GM12878 (cell line): ENCODE measurements at regions not wholly inside any gene's neighbourhood (a gene's known extent, or its start where the extent isn't known, plus 50 kb on each side); places are given as distances from the start of the nearest gene placed in this dataset.
A peak's percentile ranks its signal among the peaks of the same experiment; 100 is the strongest.

Experiments
- BCL11A ChIP-seq: IDR thresholded peaks from 2 replicates; pipeline ENCODE4 v1.6.1; 2011; ENCODE audit warnings: low read depth, low read length
- BHLHE40 ChIP-seq, 2 experiments: fragments of 450-650 bp in 1 of 2; IDR thresholded peaks; 2 replicates each; pipeline ENCODE4 v1.6.1; 2011 to 2017; ENCODE audit warnings: low read depth in 2 of 2, borderline replicate concordance in 1 of 2, improper control_type of control experiment in 1 of 2, low read length in 1 of 2, mild to moderate bottlenecking in 1 of 2
- BRCA1 ChIP-seq: IDR thresholded peaks from 2 replicates; pipeline ENCODE4 v1.6.1; 2011; ENCODE audit warnings: low read depth, low read length, improper control_type of control experiment
- CBFB ChIP-seq: IDR thresholded peaks from 2 replicates; pipeline ENCODE4 v1.6.1; 2016; ENCODE audit warnings: antibody characterized with exemption, low read depth
- CREB1 ChIP-seq: IDR thresholded peaks from 2 replicates; pipeline ENCODE4 v1.6.1; 2012; ENCODE audit warnings: low read depth, mild to moderate bottlenecking, inconsistent platforms
- CREM ChIP-seq: IDR thresholded peaks from 2 replicates; pipeline ENCODE4 v1.6.1; 2014; ENCODE audit warnings: antibody characterized with exemption, low read depth
- EED ChIP-seq: sonication (generic); IDR thresholded peaks from 2 replicates; pipeline ENCODE4 v1.6.1; 2016; ENCODE audit warnings: antibody characterized with exemption, low read depth
- ESRRA ChIP-seq: IDR thresholded peaks from 2 replicates; pipeline ENCODE4 v1.6.1; 2012; ENCODE audit warnings: mild to moderate bottlenecking, low read length, improper control_type of control experiment
- HDAC6 ChIP-seq: fragments of 200-600 bp; sonication (generic); IDR thresholded peaks from one replicate; pipeline ENCODE4 v1.8.0; 2017; ENCODE audit warnings: antibody characterized with exemption; ENCODE audit not compliant: unreplicated experiment
- MYC ChIP-seq: IDR thresholded peaks from 2 replicates; pipeline ENCODE4 v1.6.1; 2011; ENCODE audit warnings: mild to moderate bottlenecking, low read length, moderate library complexity, inconsistent platforms; ENCODE audit not compliant: insufficient read depth, insufficient replicate concordance, insufficient read length, severe bottlenecking
- NFYA ChIP-seq: IDR thresholded peaks from 2 replicates; pipeline ENCODE4 v1.6.1; 2011; ENCODE audit warnings: low read depth, mild to moderate bottlenecking, low read length, improper control_type of control experiment, borderline replicate concordance
- NRF1 ChIP-seq: conservative IDR thresholded peaks from 2 replicates; pipeline ENCODE4 v1.6.1; 2011; ENCODE audit warnings: mild to moderate bottlenecking, low read depth, low read length, improper control_type of control experiment
- RBBP5 ChIP-seq: fragments of 200-600 bp; sonication (generic); conservative IDR thresholded peaks from 2 replicates; pipeline ENCODE4 v1.6.1; 2016
- SIN3A ChIP-seq: IDR thresholded peaks from 2 replicates; pipeline ENCODE4 v1.6.1; 2012; ENCODE audit warnings: low read depth, low read length, improper control_type of control experiment
- SIX5 ChIP-seq: IDR thresholded peaks from 2 replicates; pipeline ENCODE4 v1.6.1; 2011; ENCODE audit warnings: mild to moderate bottlenecking, low read depth, low read length, moderate library complexity; ENCODE audit not compliant: severe bottlenecking
- SMAD5 ChIP-seq: IDR thresholded peaks from 2 replicates; pipeline ENCODE4 v1.6.1; 2016; ENCODE audit warnings: antibody characterized with exemption, low read depth
- SREBF2 ChIP-seq: IDR thresholded peaks from 2 replicates; pipeline ENCODE4 v1.6.1; 2012; ENCODE audit warnings: mild to moderate bottlenecking, low read length
- TCF12 ChIP-seq: IDR thresholded peaks from 2 replicates; pipeline ENCODE4 v1.6.1; 2011; ENCODE audit warnings: low read depth, mild to moderate bottlenecking, low read length
- TCF7 ChIP-seq: IDR thresholded peaks from 2 replicates; pipeline ENCODE4 v1.6.1; 2014; ENCODE audit warnings: antibody characterized with exemption, borderline replicate concordance
- TF ChIP-seq, protein P1 (sequence below): fragments of 450-650 bp; conservative IDR thresholded peaks from 2 replicates; pipeline ENCODE4 v1.6.1; 2017; ENCODE audit warnings: mild to moderate bottlenecking, moderate library complexity
- TF ChIP-seq, protein P2 (sequence below): fragments of 450-650 bp; IDR thresholded peaks from 2 replicates; pipeline ENCODE4 v1.6.1; 2017; ENCODE audit warnings: mild to moderate bottlenecking
- TF ChIP-seq, protein P3 (sequence below): fragments of 450-650 bp; formaldehyde crosslinking; IDR thresholded peaks from 2 replicates; pipeline ENCODE4 v1.5.0; 2022; ENCODE audit warnings: mild to moderate bottlenecking, missing genetic modification characterization
- TF ChIP-seq, protein P4 (sequence below): IDR thresholded peaks from 2 replicates; pipeline ENCODE4 v1.6.1; 2012; ENCODE audit warnings: low read length, inconsistent platforms

DNA sequence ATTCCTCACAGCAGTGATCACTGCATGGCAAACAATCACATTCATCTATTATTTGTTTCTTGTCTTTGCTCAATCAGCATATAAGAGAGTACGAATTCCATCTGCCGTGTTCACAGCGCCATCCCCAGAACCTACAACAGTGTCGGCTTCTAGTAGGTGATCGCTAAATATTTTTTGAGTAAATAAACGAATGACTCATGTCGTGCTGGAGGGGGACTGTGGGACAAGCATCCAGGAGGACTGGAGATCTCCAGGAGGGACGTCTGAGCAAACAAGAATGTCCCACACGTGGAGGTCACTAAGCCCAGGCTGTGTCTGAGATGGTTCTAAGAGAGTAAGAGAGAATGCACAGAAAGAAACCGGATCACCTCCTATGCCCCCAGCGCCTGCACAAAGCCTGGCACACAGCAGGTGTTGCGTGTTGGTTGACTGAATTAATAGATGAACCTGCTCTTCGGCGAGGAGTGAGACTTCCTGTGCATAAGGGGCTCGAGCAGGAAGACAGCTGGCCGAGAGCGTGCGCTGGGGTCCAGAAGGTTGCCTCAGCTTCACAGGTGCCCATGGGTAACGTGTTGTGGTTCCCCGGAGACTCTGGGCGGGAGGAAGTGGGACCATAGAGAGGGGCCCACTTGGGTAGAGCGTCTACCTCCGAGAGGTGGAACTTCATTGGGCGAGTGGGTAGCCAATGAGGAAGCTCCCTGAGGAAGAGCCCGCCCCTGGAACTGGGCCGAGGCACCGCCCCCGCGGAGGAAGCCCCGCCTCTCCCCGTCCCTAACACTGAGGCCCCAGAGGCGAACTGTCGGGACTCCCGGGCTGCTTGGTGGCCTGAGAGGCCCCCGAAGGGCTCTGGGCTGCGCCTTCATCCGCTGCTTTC is 193.0 kb downstream of the MELK start (continued):
- no peak for TF ChIP-seq SREBF2
- TF ChIP-seq BHLHE40 (IDR thresholded peaks at IDR 0.05; ENCODE audit: borderline replicate concordance in 1 of 2, low read depth in 2 of 2, low read length in 1 of 2): peak in 1 of 2 experiments; percentile 71; a peak in 3 of 4 replicates
- TF ChIP-seq, protein P1, sequence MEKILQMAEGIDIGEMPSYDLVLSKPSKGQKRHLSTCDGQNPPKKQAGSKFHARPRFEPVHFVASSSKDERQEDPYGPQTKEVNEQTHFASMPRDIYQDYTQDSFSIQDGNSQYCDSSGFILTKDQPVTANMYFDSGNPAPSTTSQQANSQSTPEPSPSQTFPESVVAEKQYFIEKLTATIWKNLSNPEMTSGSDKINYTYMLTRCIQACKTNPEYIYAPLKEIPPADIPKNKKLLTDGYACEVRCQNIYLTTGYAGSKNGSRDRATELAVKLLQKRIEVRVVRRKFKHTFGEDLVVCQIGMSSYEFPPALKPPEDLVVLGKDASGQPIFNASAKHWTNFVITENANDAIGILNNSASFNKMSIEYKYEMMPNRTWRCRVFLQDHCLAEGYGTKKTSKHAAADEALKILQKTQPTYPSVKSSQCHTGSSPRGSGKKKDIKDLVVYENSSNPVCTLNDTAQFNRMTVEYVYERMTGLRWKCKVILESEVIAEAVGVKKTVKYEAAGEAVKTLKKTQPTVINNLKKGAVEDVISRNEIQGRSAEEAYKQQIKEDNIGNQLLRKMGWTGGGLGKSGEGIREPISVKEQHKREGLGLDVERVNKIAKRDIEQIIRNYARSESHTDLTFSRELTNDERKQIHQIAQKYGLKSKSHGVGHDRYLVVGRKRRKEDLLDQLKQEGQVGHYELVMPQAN: peak; percentile 51; the same call in 1 of the 2 replicates
- peak; percentile 94 for TF ChIP-seq TCF12
- TF ChIP-seq, protein P2, sequence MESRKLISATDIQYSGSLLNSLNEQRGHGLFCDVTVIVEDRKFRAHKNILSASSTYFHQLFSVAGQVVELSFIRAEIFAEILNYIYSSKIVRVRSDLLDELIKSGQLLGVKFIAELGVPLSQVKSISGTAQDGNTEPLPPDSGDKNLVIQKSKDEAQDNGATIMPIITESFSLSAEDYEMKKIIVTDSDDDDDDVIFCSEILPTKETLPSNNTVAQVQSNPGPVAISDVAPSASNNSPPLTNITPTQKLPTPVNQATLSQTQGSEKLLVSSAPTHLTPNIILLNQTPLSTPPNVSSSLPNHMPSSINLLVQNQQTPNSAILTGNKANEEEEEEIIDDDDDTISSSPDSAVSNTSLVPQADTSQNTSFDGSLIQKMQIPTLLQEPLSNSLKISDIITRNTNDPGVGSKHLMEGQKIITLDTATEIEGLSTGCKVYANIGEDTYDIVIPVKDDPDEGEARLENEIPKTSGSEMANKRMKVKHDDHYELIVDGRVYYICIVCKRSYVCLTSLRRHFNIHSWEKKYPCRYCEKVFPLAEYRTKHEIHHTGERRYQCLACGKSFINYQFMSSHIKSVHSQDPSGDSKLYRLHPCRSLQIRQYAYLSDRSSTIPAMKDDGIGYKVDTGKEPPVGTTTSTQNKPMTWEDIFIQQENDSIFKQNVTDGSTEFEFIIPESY: no peak
- peak; percentile 67; the same call in 1 of the 2 replicates for TF ChIP-seq CBFB
- TF ChIP-seq NRF1: no peak
- TF ChIP-seq CREM: peak; percentile 24; the same call in 1 of the 2 replicates
- 0 out of 2 replicates have a peak, but pooled peaks have one; percentile 24 for TF ChIP-seq CREB1
- no peak for TF ChIP-seq SIX5
- TF ChIP-seq RBBP5: no peak
- TF ChIP-seq BRCA1: no peak
- no peak for TF ChIP-seq EED
- TF ChIP-seq HDAC6: no peak
- no peak for TF ChIP-seq MYC
- TF ChIP-seq BCL11A: no peak
- TF ChIP-seq, protein P3, sequence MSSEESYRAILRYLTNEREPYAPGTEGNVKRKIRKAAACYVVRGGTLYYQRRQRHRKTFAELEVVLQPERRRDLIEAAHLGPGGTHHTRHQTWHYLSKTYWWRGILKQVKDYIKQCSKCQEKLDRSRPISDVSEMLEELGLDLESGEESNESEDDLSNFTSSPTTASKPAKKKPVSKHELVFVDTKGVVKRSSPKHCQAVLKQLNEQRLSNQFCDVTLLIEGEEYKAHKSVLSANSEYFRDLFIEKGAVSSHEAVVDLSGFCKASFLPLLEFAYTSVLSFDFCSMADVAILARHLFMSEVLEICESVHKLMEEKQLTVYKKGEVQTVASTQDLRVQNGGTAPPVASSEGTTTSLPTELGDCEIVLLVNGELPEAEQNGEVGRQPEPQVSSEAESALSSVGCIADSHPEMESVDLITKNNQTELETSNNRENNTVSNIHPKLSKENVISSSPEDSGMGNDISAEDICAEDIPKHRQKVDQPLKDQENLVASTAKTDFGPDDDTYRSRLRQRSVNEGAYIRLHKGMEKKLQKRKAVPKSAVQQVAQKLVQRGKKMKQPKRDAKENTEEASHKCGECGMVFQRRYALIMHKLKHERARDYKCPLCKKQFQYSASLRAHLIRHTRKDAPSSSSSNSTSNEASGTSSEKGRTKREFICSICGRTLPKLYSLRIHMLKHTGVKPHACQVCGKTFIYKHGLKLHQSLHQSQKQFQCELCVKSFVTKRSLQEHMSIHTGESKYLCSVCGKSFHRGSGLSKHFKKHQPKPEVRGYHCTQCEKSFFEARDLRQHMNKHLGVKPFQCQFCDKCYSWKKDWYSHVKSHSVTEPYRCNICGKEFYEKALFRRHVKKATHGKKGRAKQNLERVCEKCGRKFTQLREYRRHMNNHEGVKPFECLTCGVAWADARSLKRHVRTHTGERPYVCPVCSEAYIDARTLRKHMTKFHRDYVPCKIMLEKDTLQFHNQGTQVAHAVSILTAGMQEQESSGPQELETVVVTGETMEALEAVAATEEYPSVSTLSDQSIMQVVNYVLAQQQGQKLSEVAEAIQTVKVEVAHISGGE (CRISPR knock-in tag): no peak
- TF ChIP-seq, protein P4, sequence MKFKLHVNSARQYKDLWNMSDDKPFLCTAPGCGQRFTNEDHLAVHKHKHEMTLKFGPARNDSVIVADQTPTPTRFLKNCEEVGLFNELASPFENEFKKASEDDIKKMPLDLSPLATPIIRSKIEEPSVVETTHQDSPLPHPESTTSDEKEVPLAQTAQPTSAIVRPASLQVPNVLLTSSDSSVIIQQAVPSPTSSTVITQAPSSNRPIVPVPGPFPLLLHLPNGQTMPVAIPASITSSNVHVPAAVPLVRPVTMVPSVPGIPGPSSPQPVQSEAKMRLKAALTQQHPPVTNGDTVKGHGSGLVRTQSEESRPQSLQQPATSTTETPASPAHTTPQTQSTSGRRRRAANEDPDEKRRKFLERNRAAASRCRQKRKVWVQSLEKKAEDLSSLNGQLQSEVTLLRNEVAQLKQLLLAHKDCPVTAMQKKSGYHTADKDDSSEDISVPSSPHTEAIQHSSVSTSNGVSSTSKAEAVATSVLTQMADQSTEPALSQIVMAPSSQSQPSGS: no peak
- TF ChIP-seq SMAD5: no peak
- no peak; the same call in 1 of the 2 replicates for TF ChIP-seq NFYA
- TF ChIP-seq SIN3A: peak; percentile 48; the same call in 1 of the 2 replicates
- TF ChIP-seq TCF7: no peak
- no peak for TF ChIP-seq ESRRA
